ENCODE measurements at regions not wholly inside any gene's neighbourhood (a gene's known extent, or its start where the extent isn't known, plus 50 kb on each side); places are given as distances from the start of the nearest gene placed in this dataset.

DNA sequence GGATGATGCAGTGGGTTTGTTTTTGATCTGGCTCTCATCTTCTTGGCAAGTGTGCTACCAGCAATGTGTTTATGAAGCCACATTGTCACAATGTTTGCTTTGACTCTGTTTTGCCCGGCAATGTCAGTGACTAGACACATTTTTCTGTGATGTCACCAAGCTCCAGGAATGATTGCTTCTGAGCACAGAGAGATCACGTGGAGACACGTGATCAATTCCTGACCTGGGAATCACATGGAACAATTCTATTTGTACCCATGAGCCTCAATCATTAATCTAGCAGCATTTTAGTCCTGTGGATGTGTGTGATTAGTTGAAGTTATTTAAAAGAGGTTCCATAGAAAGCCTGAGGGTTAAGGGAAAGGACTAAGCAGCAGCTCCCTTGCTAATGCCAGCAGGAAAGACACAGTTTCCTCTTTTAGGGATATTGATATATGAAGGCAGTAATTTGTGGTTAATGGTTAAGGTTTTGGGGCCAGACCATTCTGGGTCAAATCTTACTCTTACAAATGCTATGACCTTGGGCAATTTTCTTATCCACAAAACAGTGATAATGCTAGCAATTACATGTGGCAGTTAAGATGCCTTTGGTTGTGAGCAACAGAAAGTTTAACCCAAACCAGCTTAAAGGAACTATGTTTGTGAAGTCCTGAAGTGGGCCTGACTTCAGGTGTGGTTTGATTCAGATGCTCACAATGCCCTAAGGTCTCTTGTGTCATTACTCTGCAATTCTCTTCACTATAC lies 59.0 kb downstream of the FASLG start:
- H3K27me3 ChIP-seq (ENCODE audit: control insufficient read depth in 2 of 2, insufficient read depth in 2 of 2, low read length in 2 of 2): no peaks in the 10 kb centered on the region
- H3K9ac ChIP-seq (ENCODE audit: low read depth in 1 of 2, low read length in 2 of 2): no peak overlapping the region
- H3K9me3 ChIP-seq (ENCODE audit: control insufficient read depth in 2 of 2, low read length in 2 of 2): no peaks in the 10 kb centered on the region
- no peak overlapping the region for H3K4me3 ChIP-seq (ENCODE audit: low read length in 2 of 2)
- H3K36me3 ChIP-seq (ENCODE audit: control insufficient read depth in 2 of 2, insufficient read depth in 2 of 2, low read length in 2 of 2): no peaks in the 10 kb centered on the region
- no peak overlapping the region for H3K27ac ChIP-seq (ENCODE audit: low read depth in 2 of 2, low read length in 2 of 2)
- H3K4me1 ChIP-seq (ENCODE audit: control insufficient read depth in 2 of 2, insufficient read depth in 2 of 2, low read length in 2 of 2): no peaks in the 10 kb centered on the region

DNA sequence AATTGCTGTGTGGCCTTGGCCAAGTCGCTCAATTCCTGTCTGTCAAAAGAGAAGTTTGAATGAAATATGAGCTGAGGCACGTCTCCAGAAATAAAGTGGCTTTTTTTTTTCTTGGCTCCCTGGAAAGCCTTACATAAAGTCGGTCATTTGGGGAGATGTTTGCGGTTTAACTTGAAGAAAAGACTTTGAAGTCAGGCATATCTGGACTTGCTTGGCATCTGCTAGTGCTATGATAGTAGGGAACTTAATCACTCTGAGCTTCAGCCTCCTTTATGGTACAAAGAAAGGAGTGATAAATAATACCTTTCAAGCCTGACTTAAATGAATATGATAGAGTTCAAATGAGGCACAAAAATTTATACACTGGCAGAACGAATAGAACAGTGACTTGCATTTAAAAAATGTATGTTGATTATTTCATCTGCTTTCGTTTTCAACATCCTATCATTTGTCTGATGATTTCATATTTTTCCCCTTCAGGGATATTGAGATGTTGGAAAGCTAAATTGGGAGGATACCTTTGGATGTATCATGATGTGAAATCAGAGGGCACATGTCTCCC lies 60.2 kb downstream of the FASLG start:
- H3K4me1 ChIP-seq (ENCODE audit: control insufficient read depth in 2 of 2, insufficient read depth in 2 of 2, low read length in 2 of 2): no peaks in the 10 kb centered on the region
- no peak overlapping the region for H3K27ac ChIP-seq (ENCODE audit: low read depth in 2 of 2, low read length in 2 of 2)
- H3K9me3 ChIP-seq (ENCODE audit: control insufficient read depth in 2 of 2, low read length in 2 of 2): no peaks in the 10 kb centered on the region
- H3K9ac ChIP-seq (ENCODE audit: low read depth in 1 of 2, low read length in 2 of 2): no peak overlapping the region
- no peaks in the 10 kb centered on the region for H3K27me3 ChIP-seq (ENCODE audit: control insufficient read depth in 2 of 2, insufficient read depth in 2 of 2, low read length in 2 of 2)
- H3K36me3 ChIP-seq (ENCODE audit: control insufficient read depth in 2 of 2, insufficient read depth in 2 of 2, low read length in 2 of 2): no peaks in the 10 kb centered on the region
- H3K4me3 ChIP-seq (ENCODE audit: low read length in 2 of 2): no peak overlapping the region

DNA sequence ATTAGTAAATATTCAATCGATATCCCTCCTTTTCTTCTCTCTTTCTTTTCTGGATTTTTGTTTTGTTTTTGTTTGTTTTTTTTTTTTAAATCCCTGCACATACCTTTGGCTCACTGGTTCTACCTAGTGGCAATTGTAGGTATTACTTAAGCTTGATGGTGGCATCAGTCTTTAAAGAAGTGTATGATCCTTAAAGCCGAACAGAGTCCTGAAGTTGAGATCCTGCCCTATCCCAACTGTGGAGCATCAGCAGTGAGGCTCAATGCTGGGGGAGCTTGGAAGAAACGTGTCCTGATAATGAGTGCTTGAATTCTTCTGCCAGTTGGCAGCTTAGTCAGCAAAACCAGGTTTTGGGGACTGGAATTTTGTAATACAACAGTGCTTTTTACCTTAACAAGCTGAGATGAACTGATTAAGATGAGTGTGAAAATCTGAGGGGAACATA lies 60.8 kb downstream of the FASLG start:
- no peaks in the 10 kb centered on the region for H3K9me3 ChIP-seq (ENCODE audit: control insufficient read depth in 2 of 2, low read length in 2 of 2)
- H3K27ac ChIP-seq (ENCODE audit: low read depth in 2 of 2, low read length in 2 of 2): no peak overlapping the region
- no peak overlapping the region for H3K9ac ChIP-seq (ENCODE audit: low read depth in 1 of 2, low read length in 2 of 2)
- no peaks in the 10 kb centered on the region for H3K4me1 ChIP-seq (ENCODE audit: control insufficient read depth in 2 of 2, insufficient read depth in 2 of 2, low read length in 2 of 2)
- H3K27me3 ChIP-seq (ENCODE audit: control insufficient read depth in 2 of 2, insufficient read depth in 2 of 2, low read length in 2 of 2): no peaks in the 10 kb centered on the region
- H3K4me3 ChIP-seq (ENCODE audit: low read length in 2 of 2): no peak overlapping the region
- no peaks in the 10 kb centered on the region for H3K36me3 ChIP-seq (ENCODE audit: control insufficient read depth in 2 of 2, insufficient read depth in 2 of 2, low read length in 2 of 2)

DNA sequence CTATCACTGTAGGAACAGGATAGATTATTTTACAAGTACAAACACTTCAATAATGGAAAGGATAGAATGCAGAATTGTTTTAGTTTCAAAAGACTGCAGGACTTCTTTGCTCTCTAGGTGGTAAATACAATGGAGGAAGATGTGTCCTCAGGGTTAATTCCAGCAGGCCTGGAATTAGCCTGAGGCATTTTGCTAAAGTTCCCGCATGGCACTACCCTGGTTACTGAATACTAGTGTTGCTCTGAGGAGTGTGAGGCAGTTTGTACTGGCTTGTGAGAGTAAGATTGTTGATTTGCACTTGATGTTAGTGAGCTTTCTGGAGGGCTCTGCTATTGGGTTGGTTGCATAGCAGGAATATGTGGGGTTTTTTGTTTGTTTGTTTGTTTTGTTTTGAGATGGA lies 61.4 kb downstream of the FASLG start:
- Histone ChIP-seq H3K4me1 (ENCODE audit: control insufficient read depth in 2 of 2, insufficient read depth in 2 of 2, low read length in 2 of 2) (no peaks in the 10 kb centered on the region), H3K4me3 (ENCODE audit: low read length in 2 of 2) (no peak overlapping the region), H3K36me3 (ENCODE audit: control insufficient read depth in 2 of 2, insufficient read depth in 2 of 2, low read length in 2 of 2) (no peaks in the 10 kb centered on the region), H3K9me3 (ENCODE audit: control insufficient read depth in 2 of 2, low read length in 2 of 2) (no peaks in the 10 kb centered on the region), H3K27me3 (ENCODE audit: control insufficient read depth in 2 of 2, insufficient read depth in 2 of 2, low read length in 2 of 2) (no peaks in the 10 kb centered on the region), H3K9ac (ENCODE audit: low read depth in 1 of 2, low read length in 2 of 2) (no peak overlapping the region), H3K27ac (ENCODE audit: low read depth in 2 of 2, low read length in 2 of 2) (no peak overlapping the region)

DNA sequence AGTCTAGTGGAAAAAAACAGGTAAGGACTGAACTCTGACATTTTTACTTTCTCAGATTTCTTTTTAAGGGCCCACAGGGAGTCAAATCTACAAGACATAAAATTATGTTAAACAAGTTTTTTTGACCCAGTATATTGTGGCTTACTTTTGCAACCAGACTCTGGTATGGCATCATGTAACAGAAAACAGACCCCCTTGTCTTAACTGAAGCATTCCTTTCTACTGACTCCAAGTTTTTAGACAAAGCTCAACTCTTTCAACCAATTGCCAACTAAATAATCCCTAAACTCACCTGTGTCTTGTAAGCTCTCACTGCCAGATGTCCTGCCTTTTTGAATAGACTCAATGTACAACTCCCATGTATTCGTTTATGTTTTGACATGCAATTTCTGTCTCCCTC lies 64.3 kb downstream of the FASLG start:
- H3K27ac ChIP-seq (ENCODE audit: low read depth in 2 of 2, low read length in 2 of 2): no peak overlapping the region
- H3K4me1 ChIP-seq (ENCODE audit: control insufficient read depth in 2 of 2, insufficient read depth in 2 of 2, low read length in 2 of 2): no peaks in the 10 kb centered on the region
- no peaks in the 10 kb centered on the region for H3K9me3 ChIP-seq (ENCODE audit: control insufficient read depth in 2 of 2, low read length in 2 of 2)
- no peak overlapping the region for H3K9ac ChIP-seq (ENCODE audit: low read depth in 1 of 2, low read length in 2 of 2)
- H3K27me3 ChIP-seq (ENCODE audit: control insufficient read depth in 2 of 2, insufficient read depth in 2 of 2, low read length in 2 of 2): no peaks in the 10 kb centered on the region
- no peak overlapping the region for H3K4me3 ChIP-seq (ENCODE audit: low read length in 2 of 2)
- H3K36me3 ChIP-seq (ENCODE audit: control insufficient read depth in 2 of 2, insufficient read depth in 2 of 2, low read length in 2 of 2): no peaks in the 10 kb centered on the region

DNA sequence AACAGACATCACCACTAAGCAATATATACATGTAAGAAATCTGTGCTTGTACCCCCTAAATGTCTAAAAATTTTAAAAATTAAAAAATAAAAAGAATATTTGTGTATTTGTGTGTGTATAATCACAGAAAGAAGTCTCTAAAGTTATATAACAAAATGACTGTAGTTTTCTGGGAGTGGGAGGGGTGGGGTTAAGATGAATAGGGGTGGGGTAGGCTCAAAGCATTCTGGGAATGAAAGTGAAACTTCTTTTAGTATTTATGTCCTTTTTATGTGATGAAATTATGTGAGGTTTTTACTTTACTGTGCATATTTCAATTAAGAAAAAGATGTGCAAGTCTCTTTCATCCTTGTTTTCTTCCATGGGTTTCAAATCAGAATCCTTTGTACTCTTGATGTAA lies 65.3 kb downstream of the FASLG start:
- Histone ChIP-seq H3K4me3 (ENCODE audit: low read length in 2 of 2) (no peak overlapping the region), H3K9ac (ENCODE audit: low read depth in 1 of 2, low read length in 2 of 2) (no peak overlapping the region), H3K9me3 (ENCODE audit: control insufficient read depth in 2 of 2, low read length in 2 of 2) (no peaks in the 10 kb centered on the region), H3K36me3 (ENCODE audit: control insufficient read depth in 2 of 2, insufficient read depth in 2 of 2, low read length in 2 of 2) (no peaks in the 10 kb centered on the region), H3K27me3 (ENCODE audit: control insufficient read depth in 2 of 2, insufficient read depth in 2 of 2, low read length in 2 of 2) (no peaks in the 10 kb centered on the region), H3K27ac (ENCODE audit: low read depth in 2 of 2, low read length in 2 of 2) (no peak overlapping the region), H3K4me1 (ENCODE audit: control insufficient read depth in 2 of 2, insufficient read depth in 2 of 2, low read length in 2 of 2) (no peaks in the 10 kb centered on the region)

DNA sequence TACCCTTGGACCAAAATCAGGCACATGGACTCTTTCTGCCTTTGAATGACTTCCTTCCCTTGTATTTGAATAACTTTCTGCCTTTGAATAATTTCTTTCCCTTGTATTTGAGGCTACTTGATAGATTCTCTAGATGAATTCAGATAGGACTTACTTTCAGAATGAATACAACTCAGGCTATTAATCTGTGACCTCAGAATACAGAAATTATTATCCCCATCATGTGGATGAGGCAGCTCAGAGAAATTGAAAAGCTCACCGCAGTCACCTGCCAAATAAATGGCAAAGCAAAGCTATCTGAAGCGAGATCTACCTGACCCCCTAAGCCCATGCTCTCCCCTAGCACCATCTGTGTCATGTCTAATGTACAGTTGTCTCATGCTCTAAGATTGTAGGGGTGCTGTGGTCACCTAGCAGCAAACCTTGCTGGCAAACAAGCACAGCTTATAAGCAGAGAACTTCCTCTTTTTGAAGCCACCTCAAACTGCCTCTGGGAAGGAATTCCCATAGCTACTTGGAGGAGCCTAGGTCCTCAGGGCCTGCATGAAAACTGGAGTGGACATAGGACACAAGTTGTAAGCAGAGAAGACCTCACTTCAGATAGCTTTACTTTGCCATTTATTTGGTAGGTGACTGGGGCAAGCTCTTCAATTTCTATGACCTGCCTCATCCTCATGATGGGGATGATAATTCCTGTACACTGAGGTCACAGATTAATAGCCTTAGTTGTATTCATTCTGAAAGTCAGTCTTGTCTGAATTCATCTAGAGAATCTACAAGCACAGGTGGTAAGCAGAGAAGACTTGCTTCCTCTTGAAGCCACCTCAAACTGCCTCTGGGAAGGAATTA lies 66.1 kb downstream of the FASLG start:
- Histone ChIP-seq H3K4me1 (ENCODE audit: control insufficient read depth in 2 of 2, insufficient read depth in 2 of 2, low read length in 2 of 2) (no peaks in the 10 kb centered on the region), H3K4me3 (ENCODE audit: low read length in 2 of 2) (no peak overlapping the region), H3K27me3 (ENCODE audit: control insufficient read depth in 2 of 2, insufficient read depth in 2 of 2, low read length in 2 of 2) (no peaks in the 10 kb centered on the region), H3K9ac (ENCODE audit: low read depth in 1 of 2, low read length in 2 of 2) (no peak overlapping the region), H3K27ac (ENCODE audit: low read depth in 2 of 2, low read length in 2 of 2) (no peak overlapping the region), H3K9me3 (ENCODE audit: control insufficient read depth in 2 of 2, low read length in 2 of 2) (no peaks in the 10 kb centered on the region), H3K36me3 (ENCODE audit: control insufficient read depth in 2 of 2, insufficient read depth in 2 of 2, low read length in 2 of 2) (no peaks in the 10 kb centered on the region)

DNA sequence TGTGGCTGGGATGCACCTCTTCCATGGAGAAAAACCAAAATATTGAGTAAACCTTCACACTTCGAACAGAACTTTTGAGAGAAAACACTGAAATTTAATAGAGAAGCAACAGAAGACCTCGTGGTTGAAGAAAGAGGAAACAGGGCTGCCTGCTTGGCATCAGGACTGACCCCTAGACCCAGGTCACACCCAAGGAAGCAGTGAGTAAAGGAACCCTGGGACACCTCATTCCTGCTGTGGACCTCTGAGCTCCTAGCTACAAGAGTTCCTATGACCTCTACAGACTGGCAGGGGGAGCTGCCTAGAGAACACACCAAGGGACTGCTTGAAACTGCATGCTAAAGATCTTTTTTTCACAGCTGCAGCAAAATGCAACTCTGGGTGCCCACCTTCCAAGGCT lies 67.8 kb downstream of the FASLG start:
- H3K9me3 ChIP-seq (ENCODE audit: control insufficient read depth in 2 of 2, low read length in 2 of 2): no peaks in the 10 kb centered on the region
- no peaks in the 10 kb centered on the region for H3K27me3 ChIP-seq (ENCODE audit: control insufficient read depth in 2 of 2, insufficient read depth in 2 of 2, low read length in 2 of 2)
- no peaks in the 10 kb centered on the region for H3K36me3 ChIP-seq (ENCODE audit: control insufficient read depth in 2 of 2, insufficient read depth in 2 of 2, low read length in 2 of 2)
- H3K4me1 ChIP-seq (ENCODE audit: control insufficient read depth in 2 of 2, insufficient read depth in 2 of 2, low read length in 2 of 2): no peaks in the 10 kb centered on the region
- H3K4me3 ChIP-seq (ENCODE audit: low read length in 2 of 2): no peak overlapping the region
- H3K27ac ChIP-seq (ENCODE audit: low read depth in 2 of 2, low read length in 2 of 2): no peak overlapping the region
- no peak overlapping the region for H3K9ac ChIP-seq (ENCODE audit: low read depth in 1 of 2, low read length in 2 of 2)

DNA sequence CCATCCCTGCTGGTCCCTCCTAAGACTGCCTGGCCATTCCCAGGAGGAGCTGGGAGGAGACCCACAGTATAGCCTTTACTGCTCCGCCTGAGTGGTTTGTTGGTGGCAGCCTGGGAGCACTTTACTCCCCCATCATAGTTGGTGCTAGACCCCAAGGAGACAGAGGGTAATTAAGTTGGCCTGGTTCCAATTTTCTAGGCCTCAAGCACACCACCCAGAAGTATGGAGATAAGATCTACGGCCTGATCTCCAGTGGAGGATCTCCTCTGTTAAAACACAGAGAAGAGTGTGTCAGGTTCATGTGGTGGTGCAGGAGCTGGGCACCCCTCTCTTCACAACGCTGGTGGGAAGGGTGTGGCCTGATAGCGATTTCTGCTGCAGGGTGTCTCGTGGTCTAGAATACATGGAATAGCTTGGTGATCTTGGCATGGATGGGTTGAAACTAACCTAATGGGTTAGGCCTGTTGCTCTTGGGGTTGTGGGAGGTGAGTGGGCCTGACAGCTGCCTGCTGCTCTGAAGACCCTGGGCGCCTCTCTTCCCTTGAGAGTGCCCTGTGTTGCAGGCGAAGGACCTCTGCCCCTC lies 68.5 kb downstream of the FASLG start:
- no peaks in the 10 kb centered on the region for H3K9me3 ChIP-seq (ENCODE audit: control insufficient read depth in 2 of 2, low read length in 2 of 2)
- H3K4me1 ChIP-seq (ENCODE audit: control insufficient read depth in 2 of 2, insufficient read depth in 2 of 2, low read length in 2 of 2): no peaks in the 10 kb centered on the region
- H3K27me3 ChIP-seq (ENCODE audit: control insufficient read depth in 2 of 2, insufficient read depth in 2 of 2, low read length in 2 of 2): no peaks in the 10 kb centered on the region
- H3K36me3 ChIP-seq (ENCODE audit: control insufficient read depth in 2 of 2, insufficient read depth in 2 of 2, low read length in 2 of 2): no peaks in the 10 kb centered on the region
- H3K27ac ChIP-seq (ENCODE audit: low read depth in 2 of 2, low read length in 2 of 2): no peak overlapping the region
- no peak overlapping the region for H3K4me3 ChIP-seq (ENCODE audit: low read length in 2 of 2)
- no peak overlapping the region for H3K9ac ChIP-seq (ENCODE audit: low read depth in 1 of 2, low read length in 2 of 2)

Measured in mucosa of rectum (tissue), 2 donors.